Head of caudate nucleus (tissue), 42 donors: ENCODE measurements at regions not wholly inside any gene's neighbourhood (a gene's known extent, or its start where the extent isn't known, plus 50 kb on each side); places are given as distances from the start of the nearest gene placed in this dataset.

Experiments
- DNase-seq, 42 donors: peaks; one replicate each; pipeline versions ENCODE4 v3.0.0 to v3.0.0-alpha.2; 2020 to 2021; ENCODE audit warnings: mixed read lengths in 7 of 42
- intact Hi-C: fragments of 100-400 bp; cut with DNase I; formaldehyde crosslinking; loops from one replicate; pipeline ENCODE4 v1.15.0; 2022

- intact Hi-C loops = no loop called here
- DNase-seq = no peak
These were observed 395.4 kb downstream of the CSNK1G3 start for GRCh38 chr5:123907349-123907748.

GRCh38 chr5:123906698-123907295 lies 394.8 kb downstream of the CSNK1G3 start:
- intact Hi-C loops = no loop called here
- no peak for DNase-seq

GRCh38 chr5:123885081-123885480 lies 373.1 kb downstream of the CSNK1G3 start:
- no peak for DNase-seq
- intact Hi-C loops = no loop called here

- no peak for DNase-seq
- intact Hi-C loops = no loop called here
These were observed 371.0 kb downstream of the CSNK1G3 start for GRCh38 chr5:123882965-123883345.

- intact Hi-C loops = no loop called here
- no peak for DNase-seq
These were observed 370.5 kb downstream of the CSNK1G3 start for GRCh38 chr5:123882319-123882964.

GRCh38 chr5:123881759-123882244 lies 369.8 kb downstream of the CSNK1G3 start:
- intact Hi-C loops = no loop called here
- no peak for DNase-seq

- intact Hi-C loops = no loop called here
- DNase-seq = no peak
These were observed 368.9 kb downstream of the CSNK1G3 start for GRCh38 chr5:123880875-123881274.

- intact Hi-C loops = loop anchor here (10.0 kb wide), 1 partner anchor 74 kb away; no protein-coding TSS in a partner anchor
- DNase-seq = no peak
These were observed 367.1 kb downstream of the CSNK1G3 start for GRCh38 chr5:123879071-123879470.

- intact Hi-C loops = loop anchor here (10.0 kb wide), 1 partner anchor 72 kb away; no protein-coding TSS in a partner anchor
- DNase-seq = no peak
These were observed 364.4 kb downstream of the CSNK1G3 start for GRCh38 chr5:123876276-123876790.

GRCh38 chr5:123875561-123876275 lies 363.7 kb downstream of the CSNK1G3 start:
- DNase-seq = peak; percentile 19 to 85 (median 63)

GRCh38 chr5:123874600-123875201 lies 362.7 kb downstream of the CSNK1G3 start:
- intact Hi-C loops = loop anchor here (5.0 to 10.0 kb wide), 2 partner anchors 70 to 117 kb away; no protein-coding TSS in a partner anchor
- peak in 35 of 42 donors; percentile 9 to 87 (median 58) for DNase-seq

More at GRCh38 chr5:123875561-123876275, 363.7 kb downstream of the CSNK1G3 start:
- intact Hi-C loops = loop anchor here (10.0 kb wide), 1 partner anchor 71 kb away; no protein-coding TSS in a partner anchor

GRCh38 chr5:123873846-123874245 lies 361.9 kb downstream of the CSNK1G3 start:
- intact Hi-C loops = loop anchor here (5.0 to 10.0 kb wide), 2 partner anchors 69 to 117 kb away; no protein-coding TSS in a partner anchor
- DNase-seq = no peak

- no peak for DNase-seq
- intact Hi-C loops = loop anchor here (5.0 to 10.0 kb wide), 2 partner anchors 67 to 114 kb away; no protein-coding TSS in a partner anchor
These were observed 359.4 kb downstream of the CSNK1G3 start for GRCh38 chr5:123871373-123871772.

GRCh38 chr5:123868881-123869280 lies 356.9 kb downstream of the CSNK1G3 start:
- intact Hi-C loops = no loop called here
- no peak for DNase-seq

GRCh38 chr5:123868267-123868666 lies 356.3 kb downstream of the CSNK1G3 start:
- no peak for DNase-seq
- intact Hi-C loops = no loop called here

GRCh38 chr5:123865641-123866040 lies 353.7 kb downstream of the CSNK1G3 start:
- intact Hi-C loops = no loop called here
- no peak for DNase-seq

- DNase-seq = no peak
- intact Hi-C loops = no loop called here
These were observed 352.6 kb downstream of the CSNK1G3 start for GRCh38 chr5:123864578-123864977.

- DNase-seq = no peak
- intact Hi-C loops = no loop called here
These were observed 347.0 kb downstream of the CSNK1G3 start for GRCh38 chr5:123858938-123859337.

GRCh38 chr5:123856766-123857165 lies 344.8 kb downstream of the CSNK1G3 start:
- DNase-seq = no peak
- intact Hi-C loops = no loop called here
